ENCODE measurements at regions not wholly inside any gene's neighbourhood (a gene's known extent, or its start where the extent isn't known, plus 50 kb on each side); places are given as distances from the start of the nearest gene placed in this dataset.
"Not testable (repeated sequence)": the region's sequence is repeated elsewhere in the genome, so short reads cannot be mapped to it uniquely, and the experiment has no call there.

DNA sequence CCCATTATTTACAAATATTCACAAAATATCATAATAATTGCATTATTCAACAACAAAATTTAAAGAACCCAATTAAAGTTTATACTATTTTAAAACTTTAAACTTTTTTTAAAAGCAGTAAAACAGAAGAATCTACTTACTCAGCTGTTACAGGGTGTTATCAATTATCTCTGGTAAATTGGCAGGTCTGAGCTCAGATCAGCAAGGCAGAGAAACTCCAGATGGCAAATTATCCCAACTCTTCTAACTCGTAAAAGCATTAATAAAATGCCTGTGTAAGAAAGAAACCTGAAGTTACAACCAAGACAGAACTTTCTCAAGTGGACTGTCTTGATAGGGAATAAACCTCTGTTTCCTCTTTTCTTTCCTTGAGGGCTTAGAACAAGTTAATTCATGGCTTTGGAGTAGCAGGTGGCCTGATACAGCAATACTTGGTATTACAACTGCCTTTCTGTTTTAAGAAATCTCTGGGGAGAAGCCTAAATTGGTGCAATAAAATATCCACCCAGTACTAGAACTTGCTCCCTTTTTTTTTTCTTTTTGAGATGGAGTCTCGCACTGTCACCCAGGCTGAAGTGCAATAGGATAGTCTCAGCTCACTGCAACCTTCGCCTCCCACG, 275.3 kb upstream of the MKLN1 start:
- H3K27ac ChIP-seq, result peak overlapping the region; percentile 36 to 51 (median 39)
- no peaks in the 10 kb centered on the region for H3K27me3 ChIP-seq
- TF ChIP-seq, protein P1, sequence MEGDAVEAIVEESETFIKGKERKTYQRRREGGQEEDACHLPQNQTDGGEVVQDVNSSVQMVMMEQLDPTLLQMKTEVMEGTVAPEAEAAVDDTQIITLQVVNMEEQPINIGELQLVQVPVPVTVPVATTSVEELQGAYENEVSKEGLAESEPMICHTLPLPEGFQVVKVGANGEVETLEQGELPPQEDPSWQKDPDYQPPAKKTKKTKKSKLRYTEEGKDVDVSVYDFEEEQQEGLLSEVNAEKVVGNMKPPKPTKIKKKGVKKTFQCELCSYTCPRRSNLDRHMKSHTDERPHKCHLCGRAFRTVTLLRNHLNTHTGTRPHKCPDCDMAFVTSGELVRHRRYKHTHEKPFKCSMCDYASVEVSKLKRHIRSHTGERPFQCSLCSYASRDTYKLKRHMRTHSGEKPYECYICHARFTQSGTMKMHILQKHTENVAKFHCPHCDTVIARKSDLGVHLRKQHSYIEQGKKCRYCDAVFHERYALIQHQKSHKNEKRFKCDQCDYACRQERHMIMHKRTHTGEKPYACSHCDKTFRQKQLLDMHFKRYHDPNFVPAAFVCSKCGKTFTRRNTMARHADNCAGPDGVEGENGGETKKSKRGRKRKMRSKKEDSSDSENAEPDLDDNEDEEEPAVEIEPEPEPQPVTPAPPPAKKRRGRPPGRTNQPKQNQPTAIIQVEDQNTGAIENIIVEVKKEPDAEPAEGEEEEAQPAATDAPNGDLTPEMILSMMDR (IDR thresholded peaks at IDR 0.05), result no peak
- no peak for TF ChIP-seq POLR2A (IDR thresholded peaks at IDR 0.05)
- no peak overlapping the region for H3K4me3 ChIP-seq (replicated peaks in 1 of 3)
- DNase-seq, result no peak
- H3K36me3 ChIP-seq, result no peaks in the 10 kb centered on the region
- H3K9me3 ChIP-seq, result no peaks in the 10 kb centered on the region
- intact Hi-C loops (cut with DNase I), result no loop called here
- H3K4me1 ChIP-seq, result peaks cover 80 to 88% of the 10 kb centered on the region in 2 donors
- WGBS, 2 donors, result 89 to 92% methylated on average over 4 of the region's 4 CpGs

DNA sequence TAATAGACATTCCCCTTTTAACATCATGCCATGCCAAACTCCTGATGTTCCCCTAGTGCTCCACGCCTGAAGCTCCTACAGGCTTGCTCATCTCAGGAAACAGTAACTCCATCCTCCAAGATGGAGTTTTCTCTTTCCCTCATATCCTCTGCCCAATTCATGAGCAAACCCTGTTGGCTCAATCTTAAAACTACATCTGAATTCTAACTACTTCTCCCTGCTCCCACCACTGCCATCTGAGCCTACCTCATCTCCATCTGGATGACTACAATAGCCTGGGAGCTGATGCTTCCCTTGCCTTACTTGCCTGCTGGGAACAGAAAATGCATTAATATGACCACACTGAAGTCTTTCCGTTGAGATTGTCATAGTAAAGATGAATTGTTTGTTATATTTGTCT, 271.7 kb upstream of the MKLN1 start:
- TF ChIP-seq, protein P1 (IDR thresholded peaks at IDR 0.05), result no peak
- no peak for TF ChIP-seq POLR2A (IDR thresholded peaks at IDR 0.05)
- Histone ChIP-seq H3K27me3 (no peaks in the 10 kb centered on the region), H3K9me3 (no peaks in the 10 kb centered on the region), H3K4me1 (peaks cover 54 to 65% of the 10 kb centered on the region in 2 donors), H3K4me3 (replicated peaks in 1 of 3) (no peak overlapping the region), H3K36me3 (no peaks in the 10 kb centered on the region), H3K27ac (peak overlapping the region in 1 of 3 donors; percentile 16)
- intact Hi-C loops (cut with DNase I), result no loop called here
- no peak for DNase-seq
- 89 to 94% methylated on average over 2 of the region's 2 CpGs for WGBS, 2 donors

DNA sequence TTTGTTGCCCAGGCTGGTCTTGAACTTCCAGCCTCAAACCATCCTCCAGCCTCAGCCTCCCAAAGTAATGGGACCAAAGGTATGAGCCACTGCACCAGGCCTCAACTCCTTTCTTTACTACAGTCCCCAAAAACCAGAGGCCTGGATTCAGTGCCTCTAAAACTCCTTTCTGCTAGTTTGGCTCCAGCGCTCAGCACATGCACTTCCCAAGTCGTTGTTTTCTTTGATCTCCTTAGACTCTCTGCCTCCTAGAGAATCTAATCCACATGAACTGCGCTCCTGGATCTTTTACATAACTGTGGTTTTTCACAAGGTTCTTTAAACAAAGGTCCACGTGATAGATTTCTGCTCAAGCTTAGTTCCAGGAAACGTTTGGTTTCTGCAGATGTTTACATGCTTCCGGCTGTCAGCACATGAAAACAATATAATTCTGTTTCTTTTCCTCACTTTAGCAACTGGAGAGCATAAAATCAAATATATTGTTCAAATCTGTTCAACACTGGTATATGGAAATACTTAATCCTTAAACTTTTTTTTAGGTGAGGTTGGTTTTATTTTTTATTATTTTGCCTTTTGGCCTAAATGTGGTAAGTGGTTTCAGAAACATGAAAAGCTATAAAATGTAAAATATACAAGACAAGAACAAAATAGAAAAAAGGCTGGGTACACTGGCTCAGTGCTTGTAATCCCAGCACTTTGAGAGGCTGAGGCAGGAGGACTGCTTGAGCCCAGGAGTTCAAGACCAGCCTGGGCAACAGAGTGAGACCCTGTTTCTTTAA, 270.5 kb upstream of the MKLN1 start:
- 17 to 24% methylated on average over 6 of the region's 6 CpGs for WGBS, 2 donors

DNA sequence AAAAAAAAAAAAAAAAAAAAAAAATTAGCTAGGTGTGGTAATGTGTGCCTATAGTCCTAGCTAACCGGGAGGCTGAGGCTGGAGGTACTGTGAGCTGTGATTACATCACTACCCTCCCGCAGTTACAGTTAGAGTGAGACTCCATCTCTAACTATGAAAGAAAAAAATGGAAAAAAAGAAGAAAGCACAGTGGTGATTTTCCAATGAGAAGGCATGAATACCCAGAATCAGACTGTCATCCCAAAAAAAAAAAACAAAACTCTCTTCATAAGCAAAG, 269.9 kb upstream of the MKLN1 start:
- no peaks in the 10 kb centered on the region for H3K9me3 ChIP-seq
- peaks cover 46 to 56% of the 10 kb centered on the region in 2 donors for H3K4me1 ChIP-seq

More for the DNA sequence above, 270.5 kb upstream of the MKLN1 start:
- no peaks in the 10 kb centered on the region for H3K36me3 ChIP-seq
- H3K27ac ChIP-seq, result peak overlapping the region in 2 of 3 donors; percentile 52 to 74
- intact Hi-C loops (cut with DNase I), result no loop called here
- peaks cover 51 to 61% of the 10 kb centered on the region in 2 donors for H3K4me1 ChIP-seq
- no peak overlapping the region for H3K4me3 ChIP-seq (replicated peaks in 1 of 3)
- TF ChIP-seq POLR2A (IDR thresholded peaks at IDR 0.05), result no peak
- TF ChIP-seq, protein P1 (IDR thresholded peaks at IDR 0.05), result no peak
- no peaks in the 10 kb centered on the region for H3K9me3 ChIP-seq
- no peak for DNase-seq
- no peaks in the 10 kb centered on the region for H3K27me3 ChIP-seq

DNA sequence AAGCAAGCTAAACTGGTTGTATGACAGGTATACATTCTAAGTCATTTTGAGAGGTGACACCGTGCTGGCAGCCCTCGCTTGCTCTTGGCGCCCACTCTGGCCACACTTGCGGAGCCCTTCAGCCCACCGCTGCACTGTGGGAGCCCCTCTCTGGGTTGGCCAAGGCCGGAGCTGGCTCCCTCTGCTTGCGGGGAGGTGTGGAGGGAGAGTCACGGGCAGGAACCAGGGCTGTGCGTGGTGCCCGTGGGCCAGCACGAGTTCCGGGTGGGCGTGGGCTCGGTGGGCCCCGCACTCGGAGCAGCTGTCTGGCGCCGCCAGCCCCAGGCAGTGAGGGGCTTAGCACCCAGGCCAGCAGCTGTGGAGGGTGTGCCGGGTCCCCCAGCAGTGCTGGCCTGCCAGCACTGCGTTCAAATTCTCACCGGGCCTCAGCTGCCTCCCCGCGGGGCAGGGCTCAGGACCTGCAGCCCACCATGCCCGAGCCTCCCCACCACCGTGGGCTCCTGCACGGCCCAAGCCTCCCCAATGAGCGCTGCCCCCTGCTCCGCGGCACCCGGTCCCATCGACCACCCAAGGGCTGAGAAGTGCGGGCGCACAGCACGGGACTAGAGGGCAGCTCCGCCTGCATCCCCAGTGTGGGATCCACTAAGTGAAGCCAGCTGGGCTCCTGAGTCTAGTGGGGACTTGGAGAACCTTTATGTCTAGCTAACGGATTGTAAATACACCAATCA, 269.0 kb upstream of the MKLN1 start:
- DNase-seq; H3K27ac ChIP-seq; H3K4me3 ChIP-seq (replicated peaks in 1 of 3); H3K36me3 ChIP-seq; intact Hi-C loops (cut with DNase I); H3K9me3 ChIP-seq; H3K27me3 ChIP-seq: not testable (repeated sequence)
- H3K4me1 ChIP-seq, result peaks cover 36 to 46% of the 10 kb centered on the region in 2 donors
- WGBS, 2 donors, result 93% methylated on average over 22 to 35 of the region's 36 CpGs

More for the DNA sequence above, 269.9 kb upstream of the MKLN1 start:
- no peaks in the 10 kb centered on the region for H3K27me3 ChIP-seq
- peak overlapping the region in 2 of 3 donors; percentile 52 to 74 for H3K27ac ChIP-seq
- DNase-seq, result no peak
- WGBS, 2 donors, result 31 to 32% methylated on average over 2 of the region's 2 CpGs
- TF ChIP-seq POLR2A (IDR thresholded peaks at IDR 0.05), result no peak
- TF ChIP-seq, protein P1 (IDR thresholded peaks at IDR 0.05), result no peak
- H3K4me3 ChIP-seq (replicated peaks in 1 of 3), result no peak overlapping the region
- intact Hi-C loops (cut with DNase I), result no loop called here
- no peaks in the 10 kb centered on the region for H3K36me3 ChIP-seq

DNA sequence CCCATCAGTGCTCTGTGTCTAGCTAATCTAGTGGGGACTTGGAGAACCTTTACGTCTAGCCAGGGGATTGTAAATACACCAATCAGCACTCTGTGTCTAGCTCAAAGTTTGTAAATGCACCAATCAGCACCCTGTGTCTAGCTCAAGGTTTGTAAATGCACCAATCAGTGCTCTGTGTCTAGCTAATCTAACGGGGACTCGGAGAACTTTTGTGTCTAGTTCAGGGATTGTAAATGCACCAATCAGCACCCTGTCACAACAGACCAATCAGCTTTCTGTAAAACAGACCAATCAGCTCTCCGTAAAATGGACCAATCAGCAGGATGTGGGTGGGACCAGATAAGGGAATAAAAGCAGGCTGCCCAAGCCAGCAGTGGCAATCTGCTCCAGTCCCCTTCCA, 268.3 kb upstream of the MKLN1 start:
- H3K27me3 ChIP-seq; H3K4me3 ChIP-seq (replicated peaks in 1 of 3); H3K27ac ChIP-seq; intact Hi-C loops (cut with DNase I); DNase-seq; H3K9me3 ChIP-seq; H3K36me3 ChIP-seq: not testable (repeated sequence)
- WGBS, 2 donors, result 88 to 100% methylated on average over 4 of the region's 4 CpGs
- H3K4me1 ChIP-seq, result peaks cover 30 to 39% of the 10 kb centered on the region in 2 donors
